ENCODE measurements at regions not wholly inside any gene's neighbourhood (a gene's known extent, or its start where the extent isn't known, plus 50 kb on each side); places are given as distances from the start of the nearest gene placed in this dataset.

DNA sequence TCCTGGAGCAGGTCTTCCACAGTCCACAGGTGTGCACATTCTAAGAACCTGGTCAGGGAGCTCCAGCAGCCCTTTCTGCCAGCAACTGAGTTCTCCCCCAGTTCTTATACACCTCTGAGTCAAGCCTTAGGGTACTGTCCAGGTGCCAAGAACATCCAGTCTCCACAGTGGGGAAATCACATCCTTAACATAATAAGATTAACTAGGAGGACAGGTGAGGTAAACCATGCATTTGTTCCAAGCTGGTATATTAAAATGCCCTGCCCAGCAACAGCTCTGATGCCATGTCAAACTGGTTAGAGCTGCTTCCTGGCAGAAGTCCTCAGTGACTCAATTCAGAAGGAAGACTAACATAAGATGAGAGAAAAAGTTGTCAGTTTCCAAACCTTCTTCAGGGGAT lies 303.9 kb upstream of the SGK1 start:
- no peak for TF ChIP-seq POLR2A (IDR thresholded peaks at IDR 0.05)
- TF ChIP-seq CTCF (IDR thresholded peaks at IDR 0.05) = no peak

Measured in uterus (tissue), 2 donors.